GM12878 (cell line): ENCODE measurements at regions not wholly inside any gene's neighbourhood (a gene's known extent, or its start where the extent isn't known, plus 50 kb on each side); places are given as distances from the start of the nearest gene placed in this dataset.

Source experiments
- ATAC-seq: fragments of 200-7000 bp; cut with Tn5 transposase; 3 replicates; pipeline ENCODE4 v1.9.1; 2020; ENCODE audit warnings: mild to moderate bottlenecking, moderate library complexity
- BruUV-seq: library from RNA; stranded (reverse); fragments of 400-500 nt; replicated peaks from 2 replicates; lab custom pipeline; 2021; lab: Mats Ljungman, UMichigan
- CTCF ChIA-PET: fragments of 300-600 bp; sonication (Branson Sonifier 250); formaldehyde crosslinking; extraction: SDS; loops from one replicate; lab custom pipeline; 2021; ENCODE audit warnings: inconsistent platforms; lab: Yijun Ruan, JAX
- POLR2A ChIA-PET: fragments of 350-600 bp; formaldehyde crosslinking; extraction: SDS; loops from one replicate; lab custom pipeline; 2021; ENCODE audit warnings: inconsistent platforms; lab: Charles Lee
- RAD21 ChIA-PET: fragments of 300-600 bp; sonication (Branson Sonifier 250); formaldehyde crosslinking; loops from one replicate; lab custom pipeline; 2023; ENCODE audit warnings: antibody characterized with exemption; ENCODE audit not compliant: unreplicated experiment; lab: Charles Lee
- SMC1A ChIA-PET: fragments of 300-600 bp; sonication (Branson Sonifier 250); formaldehyde crosslinking; loops from one replicate; lab custom pipeline; 2023; ENCODE audit not compliant: unreplicated experiment, uncharacterized antibody; lab: Charles Lee
- DNase-seq: peaks from one replicate; pipeline ENCODE4 v3.0.0-alpha.2; 2011; ENCODE audit warnings: low read depth, low spot score
- FAIRE-seq: peaks from 3 replicates; lab custom pipeline; 2011; peaks lifted over from hg19 to GRCh38; lab: Jason Lieb, UNC
- H2AFZ ChIP-seq: 2 replicates; pipeline ENCODE4 v1.6.0; 2011; ENCODE audit warnings: low read depth, low read length, control low read depth; ENCODE audit not compliant: control insufficient read depth
- H3K27ac ChIP-seq: 2 replicates; pipeline ENCODE4 v1.5.1; 2011; ENCODE audit warnings: control low read depth; ENCODE audit not compliant: control insufficient read depth, insufficient read depth
- H3K27me3 ChIP-seq, 2 experiments: replicated peaks in 1 of 2; 2 replicates each; pipeline versions ENCODE4 v1.6.0 to v1.6.1; 2011; ENCODE audit warnings: low read length in 1 of 2; ENCODE audit not compliant: control insufficient read depth in 2 of 2, insufficient read depth in 2 of 2
- H3K36me3 ChIP-seq, 2 experiments: 2 replicates each; pipeline ENCODE4 v1.5.1; 2011; ENCODE audit warnings: low read length in 1 of 2; ENCODE audit not compliant: control insufficient read depth in 2 of 2, insufficient read depth in 2 of 2
- H3K4me1 ChIP-seq: 2 replicates; pipeline ENCODE4 v1.6.1; 2011; ENCODE audit warnings: mild to moderate bottlenecking, low read length, moderate library complexity, mixed read lengths; ENCODE audit not compliant: control insufficient read depth, insufficient read depth
- H3K4me2 ChIP-seq: 2 replicates; pipeline ENCODE4 v1.6.0; 2011; ENCODE audit warnings: control low read depth; ENCODE audit not compliant: control insufficient read depth, insufficient read depth
- H3K4me3 ChIP-seq: fragments of 200-600 bp; sonication (generic); 2 replicates; pipeline ENCODE4 v1.5.1; 2016
- H3K79me2 ChIP-seq: 2 replicates; pipeline ENCODE4 v1.6.0; 2011; ENCODE audit warnings: low read length; ENCODE audit not compliant: control insufficient read depth, insufficient read depth
- H3K9ac ChIP-seq: 2 replicates; pipeline ENCODE4 v1.8.0; 2011; ENCODE audit warnings: low read length, control low read depth, mixed read lengths; ENCODE audit not compliant: control insufficient read depth, insufficient read depth
- H3K9me3 ChIP-seq: replicated peaks from 3 replicates; pipeline ENCODE4 v1.5.1; 2011; ENCODE audit warnings: mild to moderate bottlenecking, low read length; ENCODE audit not compliant: control insufficient read depth, insufficient read depth
- H4K20me1 ChIP-seq: 2 replicates; pipeline ENCODE4 v1.6.0; 2011; ENCODE audit not compliant: control insufficient read depth, insufficient read depth
- BRCA1 ChIP-seq: IDR thresholded peaks from 2 replicates; pipeline ENCODE4 v1.6.1; 2011; ENCODE audit warnings: low read depth, low read length, improper control_type of control experiment
- CREB1 ChIP-seq: IDR thresholded peaks from 2 replicates; pipeline ENCODE4 v1.6.1; 2012; ENCODE audit warnings: low read depth, mild to moderate bottlenecking, inconsistent platforms
- IKZF1 ChIP-seq: fragments of 450-650 bp; conservative IDR thresholded peaks from 2 replicates; pipeline ENCODE4 v1.6.1; 2017; ENCODE audit warnings: antibody characterized with exemption, mild to moderate bottlenecking
- LARP7 ChIP-seq: fragments of 450-650 bp; IDR thresholded peaks from 2 replicates; pipeline ENCODE4 v1.6.1; 2017; ENCODE audit warnings: mild to moderate bottlenecking
- MEF2B ChIP-seq: fragments of 450-650 bp; IDR thresholded peaks from 2 replicates; pipeline ENCODE4 v1.6.1; 2018; ENCODE audit warnings: mild to moderate bottlenecking, moderate library complexity; ENCODE audit not compliant: partially characterized antibody, poor library complexity, severe bottlenecking
- NR2C2 ChIP-seq: IDR thresholded peaks from 2 replicates; pipeline ENCODE4 v1.6.1; 2011; ENCODE audit warnings: borderline replicate concordance, low read depth; ENCODE audit not compliant: control insufficient read depth, insufficient read length
- NR2F1 ChIP-seq: fragments of 450-650 bp; conservative IDR thresholded peaks from 2 replicates; pipeline ENCODE4 v1.6.1; 2017; ENCODE audit warnings: mild to moderate bottlenecking
- PAX8 ChIP-seq: fragments of 450-650 bp; IDR thresholded peaks from 2 replicates; pipeline ENCODE4 v1.6.1; 2017; ENCODE audit warnings: mild to moderate bottlenecking, moderate library complexity
- RAD51 ChIP-seq: fragments of 450-650 bp; IDR thresholded peaks from 2 replicates; pipeline ENCODE4 v1.6.1; 2016; ENCODE audit warnings: moderate library complexity, mild to moderate bottlenecking, inconsistent platforms
- RUNX3 ChIP-seq: IDR thresholded peaks from 2 replicates; pipeline ENCODE4 v1.6.1; 2012; ENCODE audit warnings: low read length, inconsistent platforms
- ZNF622 ChIP-seq: fragments of 450-650 bp; IDR thresholded peaks from 2 replicates; pipeline ENCODE4 v1.6.1; 2017; ENCODE audit warnings: mild to moderate bottlenecking, inconsistent platforms
- WGBS: methylation state at CpG from one replicate; pipeline ENCODE4 v1.1.6; 2016; ENCODE audit warnings: low lambda C conversion rate; ENCODE audit not compliant: insufficient replicate concordance, insufficient coverage; ENCODE audit errors: missing lambda C conversion rate; 5-methylcytosine and 5-hydroxymethylcytosine counted together
- in situ Hi-C: fragments of 300-500 bp; cut with MboI; formaldehyde crosslinking; loops from 9 replicates; pipeline ENCODE4 v1.14.3; 2018; ENCODE audit warnings: mixed read lengths
- intact Hi-C: fragments of 100-400 bp; cut with micrococcal nuclease; formaldehyde crosslinking; loops from one replicate; pipeline ENCODE4 v1.14.2; 2022; ENCODE audit not compliant: unreplicated experiment
- TF ChIP-seq, protein P1 (sequence below): IDR thresholded peaks from 2 replicates; pipeline ENCODE4 v1.6.1; 2012; ENCODE audit warnings: low read length, inconsistent platforms

DNA sequence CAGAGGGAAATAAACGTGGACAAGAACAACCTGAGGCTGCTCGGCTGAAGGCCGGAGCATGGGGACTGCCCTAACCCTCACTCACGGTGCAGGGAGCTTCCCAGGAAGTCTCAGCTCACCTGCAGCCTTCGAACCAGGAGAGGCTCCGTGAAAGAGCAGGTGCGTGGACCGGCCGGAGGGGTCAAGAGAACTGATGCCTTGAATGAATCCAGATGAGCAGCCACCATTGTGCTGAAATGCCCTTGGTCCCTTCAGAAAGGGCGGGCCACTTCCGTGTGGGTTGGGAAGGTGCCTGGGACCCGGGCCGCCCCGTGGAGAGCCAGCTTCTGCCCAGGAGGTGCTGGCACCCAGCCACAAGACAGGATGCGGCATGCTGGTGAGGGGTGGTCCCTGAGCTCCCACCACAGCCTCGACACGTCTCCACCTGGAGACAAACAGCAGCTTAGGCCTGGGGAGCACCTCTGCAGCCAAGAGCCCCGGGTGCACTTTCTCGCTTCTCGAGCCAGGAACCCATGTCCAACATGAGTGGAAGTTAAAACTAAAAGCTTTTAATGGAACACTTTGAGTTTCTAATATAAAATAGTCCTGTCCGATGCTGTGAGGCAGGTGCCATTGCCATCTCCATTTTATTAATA, 83.5 kb downstream of the TTLL2 start:
- BruUV-seq = no TSS peak
- ChIA-PET SMC1A (no interaction called here), CTCF (no interaction called here), POLR2A (no interaction called here), RAD21 (interaction anchor here (0.8 kb wide), 1 partner anchor 159 kb away, joined by 3 read pairs; no protein-coding TSS in a partner anchor)
- TF ChIP-seq RAD51 = no peak
- TF ChIP-seq MEF2B = no peak
- TF ChIP-seq NR2C2 = no peak
- TF ChIP-seq, protein P1, sequence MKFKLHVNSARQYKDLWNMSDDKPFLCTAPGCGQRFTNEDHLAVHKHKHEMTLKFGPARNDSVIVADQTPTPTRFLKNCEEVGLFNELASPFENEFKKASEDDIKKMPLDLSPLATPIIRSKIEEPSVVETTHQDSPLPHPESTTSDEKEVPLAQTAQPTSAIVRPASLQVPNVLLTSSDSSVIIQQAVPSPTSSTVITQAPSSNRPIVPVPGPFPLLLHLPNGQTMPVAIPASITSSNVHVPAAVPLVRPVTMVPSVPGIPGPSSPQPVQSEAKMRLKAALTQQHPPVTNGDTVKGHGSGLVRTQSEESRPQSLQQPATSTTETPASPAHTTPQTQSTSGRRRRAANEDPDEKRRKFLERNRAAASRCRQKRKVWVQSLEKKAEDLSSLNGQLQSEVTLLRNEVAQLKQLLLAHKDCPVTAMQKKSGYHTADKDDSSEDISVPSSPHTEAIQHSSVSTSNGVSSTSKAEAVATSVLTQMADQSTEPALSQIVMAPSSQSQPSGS = no peak
- TF ChIP-seq IKZF1 = no peak
- TF ChIP-seq ZNF622 = no peak
- TF ChIP-seq PAX8 = no peak
- no peak for TF ChIP-seq NR2F1
- TF ChIP-seq RUNX3 = no peak
- no peak for TF ChIP-seq LARP7
- no peak for TF ChIP-seq BRCA1
- TF ChIP-seq CREB1 = no peak
- no peaks in the 10 kb centered on the region for H4K20me1 ChIP-seq
- no peaks in the 10 kb centered on the region for H3K79me2 ChIP-seq
- H3K9me3 ChIP-seq = no peaks in the 10 kb centered on the region
- no peaks in the 10 kb centered on the region for H3K4me1 ChIP-seq
- H3K4me2 ChIP-seq = no peak overlapping the region
- no peak overlapping the region for H3K4me3 ChIP-seq
- no peak overlapping the region for H3K9ac ChIP-seq
- H3K27me3 ChIP-seq = no peaks in the 10 kb centered on the region; a peak in 1 of 4 replicates
- DNase-seq (no peak), FAIRE-seq (no peak), ATAC-seq (no peak)
- intact Hi-C loops = no loop called here
- no peaks in the 10 kb centered on the region; a peak in 1 of 4 replicates for H3K36me3 ChIP-seq
- in situ Hi-C loops = no loop called here
- WGBS = 24% methylated on average over 15 of the region's 21 CpGs
- H3K27ac ChIP-seq = no peak overlapping the region
- no peak overlapping the region for H2AFZ ChIP-seq
